CD4-positive, alpha-beta T cell (primary cell): ENCODE measurements at regions not wholly inside any gene's neighbourhood (a gene's known extent, or its start where the extent isn't known, plus 50 kb on each side); places are given as distances from the start of the nearest gene placed in this dataset.
A peak's percentile ranks its signal among the peaks of the same experiment; 100 is the strongest.

Experiments used
- ATAC-seq: fragments of 200-7000 bp; cut with Tn5 transposase; one replicate; pipeline ENCODE4 v1.10.0; 2022; ENCODE audit warnings: mild to moderate bottlenecking; ENCODE audit not compliant: poor library complexity
- CTCF ChIA-PET: fragments of 350-600 bp; sonication (Branson Sonifier 250); formaldehyde crosslinking; loops from one replicate; lab custom pipeline; 2021; ENCODE audit warnings: antibody characterized with exemption, inconsistent platforms; lab: Charles Lee
- POLR2A ChIA-PET: fragments of 350-600 bp; sonication (Branson Sonifier 250); formaldehyde crosslinking; loops from one replicate; lab custom pipeline; 2021; ENCODE audit warnings: antibody characterized with exemption, inconsistent platforms; lab: Charles Lee
- DNase-seq, 14 experiments: peaks; one replicate each; pipeline ENCODE4 v3.0.0-alpha.2; 2013 to 2020; ENCODE audit warnings: mixed read lengths in 2 of 14
- H3K27ac ChIP-seq, 2 donors: one replicate each; pipeline versions ENCODE4 v1.5.1 to v1.7.0; 2013; ENCODE audit warnings: low read length in 2 of 2, low read depth in 1 of 2, mild to moderate bottlenecking in 1 of 2
- H3K27me3 ChIP-seq, 2 experiments: 1 replicate in 1 of 2; 2 replicates in 1 of 2; pipeline versions ENCODE4 v1.6.1 to v1.7.0; 2013; ENCODE audit warnings: low read length in 2 of 2, control low read depth in 1 of 2, mild to moderate bottlenecking in 1 of 2, moderate library complexity in 1 of 2; ENCODE audit not compliant: insufficient read depth in 2 of 2, control insufficient read depth in 1 of 2
- H3K36me3 ChIP-seq: one replicate; pipeline ENCODE4 v1.6.1; 2013; ENCODE audit warnings: low read length, control low read depth; ENCODE audit not compliant: insufficient read depth
- H3K4me1 ChIP-seq: one replicate; pipeline ENCODE4 v1.6.1; 2013; ENCODE audit warnings: low read length, control low read depth; ENCODE audit not compliant: insufficient read depth
- H3K4me3 ChIP-seq: one replicate; pipeline ENCODE4 v1.5.1; 2013; ENCODE audit warnings: mild to moderate bottlenecking, low read length, moderate library complexity
- H3K9me3 ChIP-seq, 2 experiments: 1 replicate in 1 of 2; 2 replicates in 1 of 2; pipeline versions ENCODE4 v1.6.1 to v1.7.0; 2013; ENCODE audit warnings: low read length in 2 of 2, mild to moderate bottlenecking in 2 of 2, control low read depth in 1 of 2, moderate library complexity in 1 of 2; ENCODE audit not compliant: control insufficient read depth in 1 of 2, insufficient read depth in 1 of 2
- H3K27ac Mint-ChIP-seq: one replicate; pipeline ENCODE4 v1.8.0; 2020; ENCODE audit warnings: mixed read lengths
- H3K27me3 Mint-ChIP-seq: one replicate; pipeline ENCODE4 v1.8.0; 2021; ENCODE audit warnings: mixed read lengths
- H3K36me3 Mint-ChIP-seq: one replicate; pipeline ENCODE4 v1.8.0; 2021; ENCODE audit warnings: low read depth, mixed read lengths
- H3K4me1 Mint-ChIP-seq: one replicate; pipeline ENCODE4 v1.8.0; 2021; ENCODE audit warnings: low read depth, mixed read lengths
- H3K4me3 Mint-ChIP-seq: one replicate; pipeline ENCODE4 v1.8.0; 2020; ENCODE audit warnings: mild to moderate bottlenecking, mixed read lengths
- H3K9me3 Mint-ChIP-seq: one replicate; pipeline ENCODE4 v1.8.0; 2020; ENCODE audit warnings: mixed read lengths
- intact Hi-C, 2 experiments: fragments of 100-400 bp; cut with DNase I in 1 of 2; cut with micrococcal nuclease in 1 of 2; formaldehyde crosslinking; loops; one replicate each; pipeline versions ENCODE4 v1.15.1 to v1.9.0; 2023 to 2025; cut with DNase I, micrococcal nuclease
- TF ChIP-seq, protein P1 (sequence below): fragments of 200-600 bp; IDR thresholded peaks from one replicate; pipeline ENCODE4 v1.8.0; 2022; ENCODE audit warnings: antibody characterized with exemption, mild to moderate bottlenecking

DNA sequence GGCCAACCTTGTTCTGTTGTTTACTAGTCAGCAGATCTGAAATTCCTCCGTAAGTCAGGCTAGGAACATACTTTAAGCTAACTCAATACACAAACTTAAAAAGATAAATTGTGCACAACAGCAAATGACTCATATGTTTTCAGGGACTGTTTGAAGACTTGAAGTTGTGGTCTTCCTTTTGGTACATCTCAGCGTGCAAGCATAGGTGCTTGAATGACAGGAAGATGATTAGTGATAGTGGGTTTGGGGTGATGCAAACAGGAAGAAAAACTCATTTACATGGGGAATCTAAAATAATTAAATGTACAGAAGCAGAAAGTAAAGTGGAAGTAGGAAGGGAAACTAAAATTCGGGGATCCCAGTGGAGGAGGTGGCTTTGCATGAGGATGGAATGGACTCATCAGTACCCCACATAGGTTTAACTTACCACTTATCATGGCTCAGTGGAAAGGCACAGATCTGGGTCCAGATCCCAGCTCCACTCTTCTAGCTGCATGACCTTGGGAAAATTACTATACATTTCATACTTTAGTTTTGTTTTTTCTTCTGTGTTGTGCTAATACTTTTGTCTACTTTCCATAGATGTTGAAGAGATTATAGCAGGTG, 122.3 kb downstream of the XCL2 start:
- no peaks in the 10 kb centered on the region for H3K9me3 ChIP-seq
- POLR2A ChIA-PET: interaction anchor here (0.8 to 2.1 kb wide), 6 partner anchors 12 to 114 kb away, joined by 3 to 8 read pairs (median 5); no protein-coding TSS in a partner anchor
- peak overlapping the region in 1 of 2 donors; percentile 56 for H3K27ac ChIP-seq
- Mint-ChIP-seq H3K4me1 (peaks cover 17% of the 10 kb centered on the region), H3K4me3 (peak overlapping the region; percentile 16), H3K9me3 (no peaks in the 10 kb centered on the region), H3K27ac (peak overlapping the region; percentile 66), H3K36me3 (no peaks in the 10 kb centered on the region), H3K27me3 (no peaks in the 10 kb centered on the region)
- no peaks in the 10 kb centered on the region for H3K27me3 ChIP-seq
- H3K4me1 ChIP-seq: peaks cover 28% of the 10 kb centered on the region
- peak overlapping the region; percentile 11 for H3K4me3 ChIP-seq
- intact Hi-C loops: loop anchor here in 1 of 2 experiments (2.0 kb wide), 1 partner anchor 27 kb away; no protein-coding TSS in a partner anchor
- ATAC-seq: peak; percentile 87
- CTCF ChIA-PET: interaction anchor here (1.6 to 3.0 kb wide), 3 partner anchors 18 to 78 kb away, joined by 4 to 12 read pairs (median 12); no protein-coding TSS in a partner anchor
- TF ChIP-seq, protein P1, sequence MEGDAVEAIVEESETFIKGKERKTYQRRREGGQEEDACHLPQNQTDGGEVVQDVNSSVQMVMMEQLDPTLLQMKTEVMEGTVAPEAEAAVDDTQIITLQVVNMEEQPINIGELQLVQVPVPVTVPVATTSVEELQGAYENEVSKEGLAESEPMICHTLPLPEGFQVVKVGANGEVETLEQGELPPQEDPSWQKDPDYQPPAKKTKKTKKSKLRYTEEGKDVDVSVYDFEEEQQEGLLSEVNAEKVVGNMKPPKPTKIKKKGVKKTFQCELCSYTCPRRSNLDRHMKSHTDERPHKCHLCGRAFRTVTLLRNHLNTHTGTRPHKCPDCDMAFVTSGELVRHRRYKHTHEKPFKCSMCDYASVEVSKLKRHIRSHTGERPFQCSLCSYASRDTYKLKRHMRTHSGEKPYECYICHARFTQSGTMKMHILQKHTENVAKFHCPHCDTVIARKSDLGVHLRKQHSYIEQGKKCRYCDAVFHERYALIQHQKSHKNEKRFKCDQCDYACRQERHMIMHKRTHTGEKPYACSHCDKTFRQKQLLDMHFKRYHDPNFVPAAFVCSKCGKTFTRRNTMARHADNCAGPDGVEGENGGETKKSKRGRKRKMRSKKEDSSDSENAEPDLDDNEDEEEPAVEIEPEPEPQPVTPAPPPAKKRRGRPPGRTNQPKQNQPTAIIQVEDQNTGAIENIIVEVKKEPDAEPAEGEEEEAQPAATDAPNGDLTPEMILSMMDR: no peak
- DNase-seq: peak in 6 of 14 experiments; percentile 13 to 83 (median 42)
- no peaks in the 10 kb centered on the region for H3K36me3 ChIP-seq

- Histone ChIP-seq H3K4me3 (no peak overlapping the region), H3K27me3 (no peaks in the 10 kb centered on the region), H3K27ac (no peak overlapping the region), H3K9me3 (no peaks in the 10 kb centered on the region), H3K36me3 (no peaks in the 10 kb centered on the region), H3K4me1 (peaks cover 30% of the 10 kb centered on the region)
- POLR2A ChIA-PET: interaction anchor here (1.6 kb wide), 1 partner anchor 57 kb away, joined by 5 read pairs; no protein-coding TSS in a partner anchor
- Mint-ChIP-seq H3K27me3 (no peaks in the 10 kb centered on the region), H3K4me3 (no peak overlapping the region), H3K27ac (peak overlapping the region; percentile 66), H3K36me3 (no peaks in the 10 kb centered on the region), H3K9me3 (no peaks in the 10 kb centered on the region), H3K4me1 (peaks cover 24% of the 10 kb centered on the region)
- ATAC-seq (peak; percentile 41), DNase-seq (no peak)
- TF ChIP-seq, protein P1: no peak
- intact Hi-C loops: loop anchor here in 1 of 2 experiments (2.0 kb wide), 1 partner anchor 25 kb away; no protein-coding TSS in a partner anchor
- CTCF ChIA-PET: interaction anchor here (2.8 kb wide), 1 partner anchor 77 kb away, joined by 12 read pairs; no protein-coding TSS in a partner anchor
Observed at GRCh38 chr1:168420177-168420576, 123.6 kb downstream of the XCL2 start.

DNA sequence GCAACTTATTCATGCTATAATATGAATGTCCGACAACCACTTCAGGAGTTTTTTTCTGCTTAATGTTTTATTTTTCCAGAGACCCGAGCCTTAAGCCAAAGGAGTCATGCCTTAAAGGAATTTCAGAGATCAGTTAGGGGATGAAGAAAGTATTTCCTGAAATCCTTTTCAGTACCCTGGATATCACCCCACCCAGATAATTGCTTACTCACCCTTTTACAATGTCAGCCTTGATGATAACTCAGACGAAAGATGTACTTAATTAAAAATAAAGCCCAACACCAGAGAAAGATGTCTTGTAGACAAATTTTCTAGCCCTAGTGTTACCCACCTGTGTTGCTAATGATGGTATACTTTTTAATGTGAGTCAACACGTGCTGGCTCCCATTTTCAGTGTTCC, 124.1 kb downstream of the XCL2 start:
- Histone ChIP-seq H3K9me3 (no peaks in the 10 kb centered on the region), H3K4me3 (no peak overlapping the region), H3K27me3 (no peaks in the 10 kb centered on the region), H3K36me3 (no peaks in the 10 kb centered on the region), H3K4me1 (peaks cover 30% of the 10 kb centered on the region), H3K27ac (no peak overlapping the region)
- H3K4me3 Mint-ChIP-seq: no peak overlapping the region
- no peaks in the 10 kb centered on the region for H3K36me3 Mint-ChIP-seq
- ChIA-PET CTCF (no interaction called here), POLR2A (no interaction called here)
- intact Hi-C loops: loop anchor here in 1 of 2 experiments (2.0 kb wide), 1 partner anchor 25 kb away; no protein-coding TSS in a partner anchor
- TF ChIP-seq, protein P1: no peak
- DNase-seq (no peak), ATAC-seq (no peak)
- H3K9me3 Mint-ChIP-seq: no peaks in the 10 kb centered on the region
- peaks cover 24% of the 10 kb centered on the region for H3K4me1 Mint-ChIP-seq
- H3K27ac Mint-ChIP-seq: peak overlapping the region; percentile 66
- no peaks in the 10 kb centered on the region for H3K27me3 Mint-ChIP-seq
